ENCODE measurements at regions not wholly inside any gene's neighbourhood (a gene's known extent, or its start where the extent isn't known, plus 50 kb on each side); places are given as distances from the start of the nearest gene placed in this dataset.

DNA sequence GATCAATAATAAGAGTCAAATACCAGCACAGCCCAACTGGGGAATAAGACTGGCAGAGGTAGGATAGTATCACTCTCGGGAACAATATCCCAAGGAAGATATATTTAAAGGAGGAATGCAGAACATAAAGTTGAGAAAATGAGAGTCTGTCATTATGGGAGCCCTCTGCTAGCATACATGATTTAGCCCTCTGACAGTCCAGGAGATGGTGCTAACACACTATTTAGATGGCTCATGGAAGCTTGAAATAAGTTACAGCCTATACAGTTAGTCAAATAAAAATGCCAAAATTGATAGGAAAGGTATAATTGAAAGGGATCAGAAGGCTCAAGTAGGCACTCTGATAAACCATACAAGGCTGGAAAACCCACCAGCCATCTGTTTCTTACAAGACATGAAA, 201.0 kb upstream of the NEIL3 start:
- peak in 1 of 2 experiments; percentile 27 for DNase-seq (ENCODE audit: low read depth in 2 of 2)

DNA sequence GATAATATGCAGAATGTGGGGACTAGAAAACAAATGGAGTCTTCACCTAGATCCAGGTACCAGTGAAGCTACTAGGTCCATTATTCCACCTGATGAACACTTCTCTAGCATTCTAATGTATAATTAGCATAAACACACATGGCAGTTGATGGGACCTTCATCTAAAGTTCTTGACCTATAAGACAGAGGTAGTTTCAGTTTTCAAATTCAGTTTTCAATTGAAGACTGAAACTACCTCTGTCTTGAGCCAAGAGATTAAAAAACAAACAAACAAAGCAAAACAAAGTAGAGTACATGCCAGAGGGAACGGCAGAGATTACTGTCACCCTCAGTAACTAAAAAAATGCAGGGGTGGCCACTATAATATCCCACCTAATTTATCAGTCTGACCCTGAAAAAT, 199.9 kb upstream of the NEIL3 start:
- no peak for DNase-seq (ENCODE audit: low read depth in 2 of 2)

DNA sequence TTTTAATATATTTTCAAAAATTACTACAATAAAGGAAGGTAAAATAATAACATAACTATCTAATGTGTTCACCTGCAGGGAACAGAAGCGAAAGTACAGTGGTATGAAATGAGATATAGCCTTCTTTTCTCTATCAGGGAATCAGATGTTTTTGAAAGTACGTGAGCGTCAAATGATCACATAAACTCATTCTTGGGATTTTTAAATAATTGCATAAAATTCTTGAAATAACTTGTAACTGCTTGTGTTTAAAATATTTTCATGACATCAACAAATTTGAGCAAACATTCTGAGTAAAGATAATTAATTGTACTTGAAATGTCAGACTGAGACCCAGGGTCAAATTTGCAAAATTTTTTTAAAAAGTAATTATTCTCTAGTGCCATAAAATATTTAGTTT, 193.5 kb upstream of the NEIL3 start:
- DNase-seq (ENCODE audit: low read depth in 2 of 2) = no peak

DNA sequence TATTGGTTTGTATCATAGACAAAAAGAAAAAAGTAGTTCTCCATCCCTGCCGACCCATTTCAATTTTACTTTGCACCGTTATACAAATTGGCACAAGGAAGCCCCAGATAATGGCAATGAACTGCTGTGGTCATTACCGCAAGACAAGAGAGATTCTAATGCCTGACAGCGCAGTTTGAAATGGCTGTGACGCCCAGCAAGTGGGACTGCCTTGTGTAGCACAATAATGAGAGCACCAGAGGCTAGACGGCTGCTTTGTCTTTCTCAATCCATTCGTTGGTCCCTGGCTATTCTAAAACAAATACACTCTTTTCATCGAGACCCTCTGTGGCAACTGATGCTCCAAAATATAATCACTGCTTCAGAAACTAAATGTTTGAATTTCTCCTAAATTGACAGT, 192.4 kb upstream of the NEIL3 start:
- no peak for DNase-seq (ENCODE audit: low read depth in 2 of 2)

DNA sequence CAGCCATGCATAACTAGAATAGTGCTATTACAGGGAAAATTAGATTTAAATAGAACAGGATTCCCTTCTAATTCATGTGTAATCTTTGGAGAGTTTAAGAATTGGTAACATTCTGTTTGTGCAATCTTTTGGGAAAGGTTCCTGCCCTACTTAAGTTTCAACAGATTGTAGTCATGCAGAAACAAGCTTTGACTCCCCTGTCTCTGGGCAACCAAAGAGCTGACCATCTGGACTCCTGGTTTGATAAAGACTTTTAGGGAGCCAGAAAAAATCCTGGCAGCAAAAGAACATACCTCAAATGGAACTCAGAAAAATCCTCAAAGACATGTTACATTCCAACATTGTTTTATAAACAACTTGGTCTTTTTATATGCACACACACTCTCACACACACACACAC, 191.1 kb upstream of the NEIL3 start:
- peak; percentile 93 to 94 for DNase-seq (ENCODE audit: low read depth in 2 of 2)

DNA sequence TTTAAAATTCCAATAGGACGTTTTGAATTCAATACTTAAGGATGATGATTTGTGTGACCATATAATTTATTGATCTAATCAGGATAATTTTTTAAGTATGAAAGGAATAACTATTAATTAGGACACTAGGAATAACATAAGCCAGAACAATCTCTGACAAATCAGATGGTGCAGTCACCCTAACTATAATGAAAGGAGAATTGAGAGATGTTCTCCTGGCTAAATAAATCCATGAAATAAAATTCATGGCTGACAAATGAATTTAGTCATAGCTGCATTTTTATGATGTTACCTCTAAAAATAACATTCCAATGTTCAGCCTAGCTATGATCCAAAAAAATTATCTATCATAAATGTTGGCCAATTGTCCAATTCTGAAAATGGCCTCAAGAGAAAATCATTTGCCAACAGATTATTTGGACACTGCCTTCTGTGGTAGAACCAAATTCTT, 190.6 kb upstream of the NEIL3 start:
- peak; percentile 69 to 75 for DNase-seq (ENCODE audit: low read depth in 2 of 2)

DNA sequence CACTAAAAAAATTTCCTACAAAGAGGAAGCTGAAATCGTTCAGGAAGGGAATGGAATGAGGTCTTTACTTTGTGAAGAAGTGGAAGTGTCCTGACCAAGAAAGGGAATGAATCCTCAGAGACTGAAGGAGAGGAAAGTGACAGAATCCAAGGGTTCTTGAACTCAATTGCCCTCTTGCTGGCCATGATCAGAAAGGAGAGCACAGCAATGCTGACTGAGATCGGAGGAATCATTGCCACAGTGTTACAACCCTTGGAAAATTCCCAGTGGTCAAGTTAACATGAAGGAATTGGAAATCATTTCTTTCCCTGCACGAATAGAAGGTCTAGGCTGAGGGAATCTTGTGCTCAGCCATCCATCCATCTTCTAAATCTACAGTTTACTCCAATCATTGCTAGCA, 190.0 kb upstream of the NEIL3 start:
- peak in 1 of 2 experiments; percentile 13 for DNase-seq (ENCODE audit: low read depth in 2 of 2)

DNA sequence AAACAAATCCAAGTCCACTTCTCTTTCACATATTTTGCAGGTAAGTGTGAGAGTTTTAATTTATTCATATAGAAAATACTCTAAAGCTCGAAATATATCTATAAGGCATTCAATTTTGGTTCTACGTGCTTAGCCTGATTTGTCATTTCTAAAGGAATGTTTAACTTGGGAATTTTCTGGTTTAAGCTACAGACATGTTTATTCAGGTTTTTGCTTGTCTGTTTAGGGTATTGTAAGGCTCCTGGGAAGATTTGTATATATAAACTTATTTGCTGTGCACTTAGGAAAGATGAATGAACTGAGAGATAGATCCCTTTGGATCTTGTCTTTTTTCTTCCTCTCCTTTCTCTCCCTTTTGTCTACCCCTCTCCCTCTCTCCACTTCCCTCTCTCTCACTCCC, 185.9 kb upstream of the NEIL3 start:
- no peak for DNase-seq (ENCODE audit: low read depth in 2 of 2)

DNA sequence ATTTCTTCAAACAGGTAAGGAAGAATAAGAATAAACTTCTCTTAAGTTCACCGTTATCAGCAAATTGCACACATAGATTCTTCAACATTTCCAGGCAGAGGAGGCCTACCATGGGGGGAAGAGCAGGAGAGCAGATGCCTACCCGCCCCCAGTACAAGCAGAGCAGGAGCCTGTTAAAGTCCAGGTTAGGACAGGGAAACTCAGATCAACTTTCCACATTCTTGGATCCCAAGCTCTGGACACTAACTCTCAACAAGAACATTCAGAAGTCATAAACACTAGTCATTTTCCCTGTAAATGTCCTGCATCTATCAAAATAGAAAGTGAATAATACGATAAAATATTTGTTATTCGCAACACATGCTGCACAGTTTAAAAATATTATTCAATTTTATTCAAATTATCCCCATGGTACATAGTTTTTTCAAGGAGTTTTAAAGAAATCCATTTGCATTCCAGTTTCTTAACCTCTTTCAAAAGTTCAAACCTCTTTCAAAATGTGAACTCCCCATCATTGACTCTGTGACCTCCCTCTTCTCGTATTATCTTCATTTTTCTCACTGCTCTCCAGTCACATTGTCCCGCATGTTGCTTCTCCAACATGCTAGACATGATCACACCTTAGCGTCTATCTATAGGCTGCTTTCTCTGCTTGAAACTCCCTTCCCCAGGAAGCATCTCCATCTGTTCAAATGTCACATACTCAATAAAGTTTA, 185.2 kb upstream of the NEIL3 start:
- no peak for DNase-seq (ENCODE audit: low read depth in 2 of 2)

DNA sequence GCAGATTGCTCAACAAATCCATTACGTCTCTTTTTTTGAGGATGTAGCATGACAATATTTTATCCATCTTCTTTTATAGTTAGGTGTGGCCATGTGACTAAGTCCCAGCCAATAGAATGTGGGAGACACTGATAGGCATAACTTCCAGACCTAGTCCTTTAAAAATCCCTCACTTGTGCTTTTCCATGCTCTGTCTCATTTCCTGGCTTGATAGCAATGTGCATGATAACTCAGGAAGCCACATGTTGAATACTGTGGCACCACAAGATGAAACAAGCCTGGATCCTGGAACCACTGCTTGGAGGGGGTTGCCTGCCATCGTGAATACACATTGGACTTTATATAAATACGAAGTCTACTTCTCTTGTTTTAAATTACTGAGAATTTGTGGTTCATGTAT, 184.0 kb upstream of the NEIL3 start:
- DNase-seq (ENCODE audit: low read depth in 2 of 2) = no peak

DNA sequence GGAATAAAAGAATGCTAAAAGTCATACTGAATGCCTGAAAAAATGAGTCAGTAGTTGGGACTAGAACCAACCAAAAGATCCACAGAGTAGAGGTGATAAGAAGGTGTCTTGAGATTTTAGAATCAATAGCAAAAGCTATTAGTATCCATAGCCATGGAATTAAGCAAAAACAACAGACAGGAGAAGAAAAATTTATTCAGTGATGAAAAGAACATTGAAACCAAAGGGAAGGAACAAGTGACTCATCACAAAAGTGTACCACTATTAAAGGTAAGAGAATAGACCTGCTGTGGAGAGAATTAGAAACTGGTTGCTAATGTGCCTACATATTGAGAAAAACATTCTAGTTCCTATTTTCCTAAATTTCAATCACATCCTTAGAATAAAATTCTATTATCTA, 182.0 kb upstream of the NEIL3 start:
- DNase-seq (ENCODE audit: low read depth in 2 of 2) = no peak

DNA sequence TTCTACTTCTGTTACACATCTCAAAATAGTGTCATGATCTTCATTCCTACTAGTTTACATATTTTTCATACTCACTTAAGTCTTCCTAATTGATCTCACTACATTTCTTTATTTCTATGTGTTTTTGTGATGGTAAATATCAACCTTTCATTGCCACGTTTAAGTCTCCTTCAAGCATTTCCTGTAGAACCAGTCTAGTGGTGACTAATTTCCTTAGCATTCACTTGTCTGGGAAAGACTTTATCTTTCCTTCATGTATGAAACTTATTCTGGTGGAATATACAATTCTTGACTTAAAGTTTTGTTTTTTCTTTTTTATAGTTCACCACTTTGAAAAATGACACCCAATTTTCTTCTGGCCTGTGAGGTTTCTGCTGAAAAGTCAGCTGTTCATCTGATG, 181.4 kb upstream of the NEIL3 start:
- DNase-seq (ENCODE audit: low read depth in 2 of 2) = peak; percentile 11 to 21

DNA sequence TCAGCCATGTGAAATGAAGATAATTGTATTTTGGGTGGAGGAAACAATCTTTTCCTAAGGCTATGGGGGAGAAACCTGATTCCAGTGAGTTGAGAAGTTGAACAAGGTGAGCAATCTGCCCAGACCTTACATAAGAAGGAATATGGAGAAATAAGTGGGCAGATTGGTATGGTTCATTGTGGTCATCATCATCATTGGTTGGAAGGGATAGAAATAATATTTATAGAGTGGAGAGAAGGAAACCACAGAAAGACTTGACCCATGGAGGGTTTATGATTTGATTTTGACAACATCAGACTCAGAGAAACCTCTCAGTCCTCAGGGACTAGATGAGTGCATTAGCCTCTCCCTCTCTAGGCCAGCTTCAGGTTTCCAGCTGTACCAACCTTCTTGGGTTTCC, 177.9 kb upstream of the NEIL3 start:
- no peak for DNase-seq (ENCODE audit: low read depth in 2 of 2)

DNA sequence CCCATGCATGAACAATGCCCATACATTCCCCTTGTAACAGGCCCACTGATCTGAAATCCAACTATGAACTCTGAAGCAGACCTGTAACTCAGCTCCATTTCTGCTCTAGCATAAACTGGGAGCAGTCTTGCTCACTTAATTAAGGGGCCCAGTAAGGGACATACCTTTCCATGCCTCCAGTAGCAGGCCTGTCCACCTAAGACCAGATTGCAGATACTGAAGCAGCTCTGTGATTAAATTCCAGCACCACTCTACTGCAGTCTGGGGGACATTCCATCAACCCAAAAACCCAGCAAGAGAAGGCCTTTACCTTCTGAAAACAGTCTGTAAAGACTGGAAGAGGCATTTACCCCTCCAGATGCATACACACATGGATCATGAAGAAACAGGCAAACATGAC, 162.0 kb upstream of the NEIL3 start:
- DNase-seq (ENCODE audit: low read depth in 2 of 2) = no peak

DNA sequence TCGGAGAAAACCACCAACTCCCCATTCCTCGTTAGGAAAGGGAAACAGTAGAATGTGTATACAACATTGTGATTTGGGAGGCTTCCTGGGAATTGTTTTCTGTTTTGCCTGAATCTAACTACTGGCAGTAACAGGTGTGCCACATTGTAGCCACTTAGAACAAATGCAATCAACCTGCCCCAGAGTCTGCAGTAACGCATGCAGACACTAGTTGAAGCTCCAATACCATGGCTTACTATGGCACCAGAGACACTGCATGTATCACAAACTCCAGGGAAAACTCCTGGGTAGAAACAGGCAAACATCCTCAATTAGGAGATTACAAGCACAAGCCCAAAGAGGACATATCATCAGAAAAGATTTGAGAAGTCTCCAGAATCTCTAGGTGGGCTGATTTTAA, 154.2 kb upstream of the NEIL3 start:
- no peak for DNase-seq (ENCODE audit: low read depth in 2 of 2)

DNA sequence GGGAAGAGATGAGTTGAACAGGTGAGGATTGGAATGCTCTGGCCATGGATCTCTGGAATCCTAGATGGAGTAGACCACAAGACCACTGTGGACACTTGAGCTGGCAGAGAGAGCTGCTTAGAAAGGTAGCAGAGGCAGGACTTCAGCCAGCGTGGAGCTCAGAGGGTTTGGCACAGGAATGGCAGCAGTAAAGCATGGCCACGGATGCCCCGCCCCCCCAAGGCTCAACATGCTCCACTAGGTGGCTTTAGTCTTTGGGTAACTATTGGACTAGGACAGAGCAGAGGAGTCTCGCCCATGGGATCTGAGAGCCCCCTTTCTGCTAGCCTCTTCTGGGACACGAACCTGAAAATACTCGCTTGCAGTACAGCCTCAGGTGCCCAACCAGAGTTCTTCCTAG, 150.1 kb upstream of the NEIL3 start:
- DNase-seq (ENCODE audit: low read depth in 2 of 2) = no peak

DNA sequence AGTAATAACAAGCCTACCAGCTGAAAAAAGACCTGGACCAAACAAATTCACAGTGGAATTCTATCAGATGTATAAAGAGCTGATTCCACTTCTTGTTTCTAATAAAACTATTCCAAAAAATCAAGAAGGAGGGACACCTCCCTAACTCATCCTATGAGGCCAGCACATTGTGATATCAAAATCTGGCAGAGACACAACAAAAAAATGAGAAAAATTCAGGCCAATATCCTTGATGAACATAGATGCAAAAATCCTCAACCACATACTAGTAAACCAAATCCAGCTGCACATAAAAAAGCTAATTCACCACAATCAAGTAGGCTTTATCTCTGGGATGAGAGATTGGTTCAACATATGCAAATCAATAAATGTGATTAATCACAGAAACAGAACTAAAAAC, 147.9 kb upstream of the NEIL3 start:
- no peak for DNase-seq (ENCODE audit: low read depth in 2 of 2)

DNA sequence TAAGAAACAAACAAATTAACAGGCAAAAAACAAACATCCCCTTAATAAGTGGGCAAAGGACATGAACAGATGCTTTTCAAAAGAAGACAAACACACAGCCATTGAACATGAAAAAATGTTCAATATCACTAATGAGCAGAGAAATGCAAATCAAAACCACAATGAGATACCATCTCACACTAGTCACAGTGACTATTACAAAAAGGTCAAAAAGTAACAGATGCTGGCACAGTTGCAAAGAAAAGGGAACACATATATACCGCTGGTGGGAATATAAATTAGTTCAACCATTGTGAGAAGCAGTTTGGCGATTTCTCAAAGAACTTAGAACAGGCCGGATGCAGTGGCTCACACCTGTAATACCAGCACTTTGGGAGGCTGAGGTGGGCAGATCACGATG, 146.1 kb upstream of the NEIL3 start:
- DNase-seq (ENCODE audit: low read depth in 2 of 2) = no peak

DNA sequence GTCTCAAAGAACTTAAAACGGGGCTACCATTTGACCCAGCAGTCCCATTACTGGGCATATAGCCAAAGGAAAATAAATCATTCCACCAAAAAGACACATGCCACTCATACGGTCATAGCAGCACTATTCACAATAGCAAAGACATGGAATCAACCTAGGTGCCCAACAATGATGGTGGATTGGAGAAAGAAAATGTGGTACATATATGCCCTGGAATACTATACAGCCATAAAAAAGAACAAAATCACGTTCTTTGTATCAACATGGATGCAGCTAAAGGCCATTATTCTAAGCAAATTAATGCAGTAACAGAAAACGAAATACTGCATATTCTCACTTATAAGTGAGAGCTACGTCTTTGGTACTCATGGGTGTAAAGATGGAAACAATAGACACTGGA, 138.1 kb upstream of the NEIL3 start:
- DNase-seq (ENCODE audit: low read depth in 2 of 2) = no peak

DNA sequence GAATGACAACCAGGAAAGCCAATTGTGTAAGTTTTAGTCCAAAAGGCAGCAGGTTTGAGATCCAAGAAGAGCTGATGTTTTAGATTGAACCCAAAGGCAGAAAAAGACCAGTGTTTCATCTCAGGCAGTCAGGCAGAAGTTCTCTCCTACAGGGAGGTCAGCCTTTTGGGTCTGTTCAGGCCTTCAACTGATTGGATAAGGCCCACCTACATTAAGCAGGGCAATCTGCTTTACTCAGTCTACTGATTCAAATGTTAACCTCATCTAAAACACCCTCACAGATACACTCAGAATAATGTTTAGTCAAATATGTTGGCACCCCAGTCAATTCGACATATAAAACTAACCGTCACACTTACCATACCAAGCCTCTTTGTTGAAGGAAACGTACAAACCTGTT, 134.2 kb upstream of the NEIL3 start:
- no peak for DNase-seq (ENCODE audit: low read depth in 2 of 2)

DNA sequence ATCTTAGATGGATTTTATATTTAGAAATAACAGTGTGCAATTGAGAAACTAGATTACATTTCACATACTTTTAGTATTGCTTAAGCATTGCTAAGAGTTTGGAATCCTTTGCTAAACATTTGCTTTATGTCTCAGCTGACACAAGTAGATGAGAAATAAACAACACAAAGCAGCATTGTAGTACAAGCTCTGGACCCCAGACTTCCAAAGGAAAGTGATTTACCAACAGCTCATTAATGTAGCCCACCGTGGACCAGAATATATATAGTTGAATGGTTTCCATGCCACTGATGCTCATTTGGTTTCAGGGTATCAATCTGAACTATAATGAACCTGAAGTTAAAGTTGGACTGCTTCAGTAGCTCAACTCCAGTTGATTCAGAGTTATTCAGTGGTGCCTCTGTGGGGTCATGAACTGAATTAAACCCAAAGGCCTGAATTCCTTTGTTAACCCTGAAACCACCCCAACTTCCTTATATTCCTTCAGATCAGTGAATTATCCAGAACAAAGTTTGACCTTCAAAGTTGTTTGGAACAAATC, 132.1 kb upstream of the NEIL3 start:
- peak; percentile 38 to 46 for DNase-seq (ENCODE audit: low read depth in 2 of 2)

DNA sequence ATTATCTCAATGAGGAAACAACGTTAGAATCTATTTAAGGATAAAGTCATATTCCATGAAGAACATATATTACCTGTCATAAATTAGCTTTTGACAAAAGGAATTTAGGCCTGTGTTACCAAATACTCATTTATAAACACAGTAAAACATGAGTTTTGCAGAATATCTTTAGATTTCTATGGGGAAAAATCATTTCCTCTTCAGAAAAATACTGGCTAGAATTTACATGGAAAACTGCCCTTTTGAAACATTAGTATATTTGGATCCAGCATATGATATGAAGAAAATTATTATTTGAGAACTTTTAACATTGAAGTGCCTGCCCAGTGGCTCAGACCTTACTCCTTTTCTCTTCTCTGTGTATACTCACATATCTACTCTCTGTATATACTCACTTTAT, 131.4 kb upstream of the NEIL3 start:
- no peak for DNase-seq (ENCODE audit: low read depth in 2 of 2)

DNA sequence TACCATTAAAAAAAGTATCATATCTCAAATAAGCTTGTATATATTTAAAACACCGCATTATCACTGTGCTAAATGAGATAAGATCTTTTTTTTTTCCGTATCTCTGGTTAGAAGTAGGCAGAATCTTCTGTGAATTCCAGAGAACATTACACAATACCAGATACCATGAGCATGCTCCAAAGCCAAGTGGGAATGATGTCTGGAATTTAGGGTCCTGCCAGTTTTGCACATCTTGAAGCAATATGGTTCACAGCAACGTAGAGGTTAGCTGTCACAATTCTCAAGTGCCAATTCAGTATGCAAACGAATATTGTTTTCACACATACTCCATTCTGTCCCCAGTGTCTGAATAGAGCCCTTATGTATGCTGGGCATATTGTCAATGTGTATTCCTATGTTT, 127.5 kb upstream of the NEIL3 start:
- DNase-seq (ENCODE audit: low read depth in 2 of 2) = peak; percentile 84

DNA sequence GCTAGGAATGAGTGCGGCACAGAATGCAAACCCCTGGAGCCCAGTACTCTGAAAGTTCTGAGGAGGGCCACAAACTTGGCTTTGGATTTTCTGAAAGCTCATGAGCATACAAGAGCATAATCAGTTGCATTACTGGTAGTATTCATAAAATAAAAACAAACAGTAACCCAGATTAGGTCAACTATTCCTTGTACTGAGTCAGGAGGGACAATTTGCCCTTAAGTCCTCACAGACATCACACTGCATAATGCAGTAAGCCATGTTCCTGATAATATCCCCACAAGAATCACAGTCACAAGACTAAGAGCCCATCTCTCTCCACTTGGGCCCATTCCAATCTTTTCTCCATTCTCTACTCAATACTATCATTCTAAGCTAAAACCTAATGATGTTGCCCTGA, 126.9 kb upstream of the NEIL3 start:
- no peak for DNase-seq (ENCODE audit: low read depth in 2 of 2)
